ENCODE measurements at regions not wholly inside any gene's neighbourhood (a gene's known extent, or its start where the extent isn't known, plus 50 kb on each side); places are given as distances from the start of the nearest gene placed in this dataset.

GRCh38 chr1:69246710-69247109 lies 321.0 kb upstream of the LRRC7 start:
- peaks cover 3% of the 10 kb centered on the region for H3K27me3 Mint-ChIP-seq

GRCh38 chr1:69252696-69253095 lies 315.0 kb upstream of the LRRC7 start:
- TF ChIP-seq, protein P1, sequence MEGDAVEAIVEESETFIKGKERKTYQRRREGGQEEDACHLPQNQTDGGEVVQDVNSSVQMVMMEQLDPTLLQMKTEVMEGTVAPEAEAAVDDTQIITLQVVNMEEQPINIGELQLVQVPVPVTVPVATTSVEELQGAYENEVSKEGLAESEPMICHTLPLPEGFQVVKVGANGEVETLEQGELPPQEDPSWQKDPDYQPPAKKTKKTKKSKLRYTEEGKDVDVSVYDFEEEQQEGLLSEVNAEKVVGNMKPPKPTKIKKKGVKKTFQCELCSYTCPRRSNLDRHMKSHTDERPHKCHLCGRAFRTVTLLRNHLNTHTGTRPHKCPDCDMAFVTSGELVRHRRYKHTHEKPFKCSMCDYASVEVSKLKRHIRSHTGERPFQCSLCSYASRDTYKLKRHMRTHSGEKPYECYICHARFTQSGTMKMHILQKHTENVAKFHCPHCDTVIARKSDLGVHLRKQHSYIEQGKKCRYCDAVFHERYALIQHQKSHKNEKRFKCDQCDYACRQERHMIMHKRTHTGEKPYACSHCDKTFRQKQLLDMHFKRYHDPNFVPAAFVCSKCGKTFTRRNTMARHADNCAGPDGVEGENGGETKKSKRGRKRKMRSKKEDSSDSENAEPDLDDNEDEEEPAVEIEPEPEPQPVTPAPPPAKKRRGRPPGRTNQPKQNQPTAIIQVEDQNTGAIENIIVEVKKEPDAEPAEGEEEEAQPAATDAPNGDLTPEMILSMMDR (conservative IDR thresholded peaks at IDR 0.05): no peak
- DNase-seq (ENCODE audit: extremely low spot score, unreplicated experiment): no peak
- no peaks in the 10 kb centered on the region for H3K9me3 Mint-ChIP-seq
- no peaks in the 10 kb centered on the region for H3K4me1 Mint-ChIP-seq (ENCODE audit: unreplicated experiment)
- H3K27ac Mint-ChIP-seq: no peak overlapping the region
- no peak overlapping the region for H3K4me3 Mint-ChIP-seq
- H3K36me3 Mint-ChIP-seq: no peaks in the 10 kb centered on the region
- peaks cover 3% of the 10 kb centered on the region for H3K27me3 Mint-ChIP-seq

More at GRCh38 chr1:69246710-69247109, 321.0 kb upstream of the LRRC7 start:
- Mint-ChIP-seq H3K27ac (no peak overlapping the region), H3K4me3 (no peak overlapping the region), H3K9me3 (no peaks in the 10 kb centered on the region), H3K36me3 (no peaks in the 10 kb centered on the region), H3K4me1 (ENCODE audit: unreplicated experiment) (peaks cover 9% of the 10 kb centered on the region)
- TF ChIP-seq, protein P1 (conservative IDR thresholded peaks at IDR 0.05): no peak
- no peak for DNase-seq (ENCODE audit: extremely low spot score, unreplicated experiment)

- no peaks in the 10 kb centered on the region for H3K4me1 Mint-ChIP-seq (ENCODE audit: unreplicated experiment)
- TF ChIP-seq, protein P1 (conservative IDR thresholded peaks at IDR 0.05): no peak
These were observed 311.7 kb upstream of the LRRC7 start for GRCh38 chr1:69256036-69256435.

GRCh38 chr1:69258842-69259241 lies 308.9 kb upstream of the LRRC7 start:
- no peaks in the 10 kb centered on the region for H3K36me3 Mint-ChIP-seq
- H3K4me3 Mint-ChIP-seq: no peak overlapping the region
- DNase-seq (ENCODE audit: extremely low spot score, unreplicated experiment): no peak
- peaks cover 18% of the 10 kb centered on the region for H3K27me3 Mint-ChIP-seq
- peaks cover 5% of the 10 kb centered on the region for H3K4me1 Mint-ChIP-seq (ENCODE audit: unreplicated experiment)
- H3K9me3 Mint-ChIP-seq: no peaks in the 10 kb centered on the region
- no peak overlapping the region for H3K27ac Mint-ChIP-seq
- TF ChIP-seq, protein P1 (conservative IDR thresholded peaks at IDR 0.05): no peak

More at GRCh38 chr1:69256036-69256435, 311.7 kb upstream of the LRRC7 start:
- no peaks in the 10 kb centered on the region for H3K36me3 Mint-ChIP-seq
- H3K27me3 Mint-ChIP-seq: peaks cover 6% of the 10 kb centered on the region
- H3K4me3 Mint-ChIP-seq: no peak overlapping the region
- DNase-seq (ENCODE audit: extremely low spot score, unreplicated experiment): no peak
- H3K27ac Mint-ChIP-seq: no peak overlapping the region
- no peaks in the 10 kb centered on the region for H3K9me3 Mint-ChIP-seq

GRCh38 chr1:69263921-69264391 lies 303.8 kb upstream of the LRRC7 start:
- Mint-ChIP-seq H3K9me3 (no peaks in the 10 kb centered on the region), H3K4me1 (ENCODE audit: unreplicated experiment) (peaks cover 9% of the 10 kb centered on the region), H3K27ac (peak overlapping the region; percentile 56), H3K27me3 (peaks cover 18% of the 10 kb centered on the region), H3K36me3 (no peaks in the 10 kb centered on the region), H3K4me3 (no peak overlapping the region)
- TF ChIP-seq, protein P1 (conservative IDR thresholded peaks at IDR 0.05): no peak
- DNase-seq (ENCODE audit: extremely low spot score, unreplicated experiment): no peak

- Mint-ChIP-seq H3K4me1 (ENCODE audit: unreplicated experiment) (no peaks in the 10 kb centered on the region), H3K36me3 (no peaks in the 10 kb centered on the region), H3K27me3 (no peaks in the 10 kb centered on the region), H3K4me3 (no peak overlapping the region), H3K9me3 (no peaks in the 10 kb centered on the region), H3K27ac (no peak overlapping the region)
- TF ChIP-seq, protein P1 (conservative IDR thresholded peaks at IDR 0.05): no peak
- no peak for DNase-seq (ENCODE audit: extremely low spot score, unreplicated experiment)
These were observed 298.2 kb upstream of the LRRC7 start for GRCh38 chr1:69269491-69269890.
